IMR-90 (cell line): ENCODE measurements at regions not wholly inside any gene's neighbourhood (a gene's known extent, or its start where the extent isn't known, plus 50 kb on each side); places are given as distances from the start of the nearest gene placed in this dataset.

Experiments
- ATAC-seq: fragments of 200-7000 bp; cut with Tn5 transposase; 2 replicates; pipeline ENCODE4 v1.9.1; 2020; ENCODE audit warnings: low read depth, mild to moderate bottlenecking, moderate library complexity
- BruUV-seq: library from RNA; stranded (reverse); fragments of 400-500 nt; replicated peaks from 2 replicates; lab custom pipeline; 2021; lab: Mats Ljungman, UMichigan
- CTCF ChIA-PET: fragments of 300-600 bp; formaldehyde crosslinking; extraction: SDS; loops from one replicate; lab custom pipeline; 2021; ENCODE audit warnings: antibody characterized with exemption; lab: Yijun Ruan, JAX
- POLR2A ChIA-PET: fragments of 300-600 bp; sonication (Branson Sonifier 250); formaldehyde crosslinking; loops from one replicate; lab custom pipeline; 2022; ENCODE audit warnings: antibody characterized with exemption; ENCODE audit not compliant: unreplicated experiment; lab: Charles Lee
- DNase-seq: peaks from one replicate; pipeline ENCODE4 v3.0.0; 2013
- H2AFZ ChIP-seq: replicated peaks from 2 replicates; pipeline ENCODE3; 2013; ENCODE audit warnings: low read length, mild to moderate bottlenecking; ENCODE audit not compliant: poor library complexity
- H2AK5ac ChIP-seq: 2 replicates; pipeline ENCODE4 v1.6.1; 2013; ENCODE audit warnings: low read depth, low read length, inconsistent platforms
- H2AK9ac ChIP-seq: replicated peaks from 2 replicates; pipeline ENCODE3; 2013; ENCODE audit warnings: mild to moderate bottlenecking, low read depth, low read length, moderate library complexity; ENCODE audit not compliant: poor library complexity
- H2BK120ac ChIP-seq: 2 replicates; pipeline ENCODE4 v1.6.1; 2013; ENCODE audit warnings: low read depth, low read length, inconsistent platforms
- H2BK15ac ChIP-seq: 3 replicates; pipeline ENCODE4 v1.6.1; 2013; ENCODE audit warnings: low read depth, low read length, inconsistent platforms
- H2BK20ac ChIP-seq: 2 replicates; pipeline ENCODE4 v1.6.1; 2013; ENCODE audit warnings: low read depth, mild to moderate bottlenecking, inconsistent platforms, low read length, moderate library complexity
- H2BK5ac ChIP-seq: 2 replicates; pipeline ENCODE4 v1.6.1; 2013; ENCODE audit warnings: mild to moderate bottlenecking, low read depth, low read length, inconsistent platforms; ENCODE audit not compliant: poor library complexity, severe bottlenecking
- H3K14ac ChIP-seq: replicated peaks from 2 replicates; pipeline ENCODE4 v1.6.1; 2013; ENCODE audit warnings: low read depth, low read length, inconsistent platforms
- H3K18ac ChIP-seq: 2 replicates; pipeline ENCODE4 v1.6.1; 2013; ENCODE audit warnings: low read depth, low read length, control low read depth
- H3K23ac ChIP-seq: 2 replicates; pipeline ENCODE4 v1.6.1; 2013; ENCODE audit warnings: low read depth, low read length, inconsistent platforms
- H3K27ac ChIP-seq: 2 replicates; pipeline ENCODE4 v1.5.1; 2013; ENCODE audit warnings: mild to moderate bottlenecking, control low read depth, low read length; ENCODE audit not compliant: insufficient read depth
- H3K27me3 ChIP-seq: 2 replicates; pipeline ENCODE4 v1.6.1; 2013; ENCODE audit warnings: low read length; ENCODE audit not compliant: control insufficient read depth, insufficient read depth
- H3K36me3 ChIP-seq: 2 replicates; pipeline ENCODE4 v1.6.1; 2013; ENCODE audit warnings: low read length, mixed read lengths; ENCODE audit not compliant: control insufficient read depth, insufficient read depth
- H3K4ac ChIP-seq: 2 replicates; pipeline ENCODE4 v1.6.1; 2013; ENCODE audit warnings: low read depth, low read length, inconsistent platforms
- H3K4me1 ChIP-seq: 2 replicates; pipeline ENCODE4 v1.6.1; 2013; ENCODE audit warnings: low read length, mixed read lengths; ENCODE audit not compliant: control insufficient read depth, insufficient read depth
- H3K4me2 ChIP-seq: 2 replicates; pipeline ENCODE4 v1.6.1; 2013; ENCODE audit warnings: low read depth, mild to moderate bottlenecking, control low read depth, low read length, moderate library complexity
- H3K4me3 ChIP-seq: 2 replicates; pipeline ENCODE4 v1.5.1; 2013; ENCODE audit warnings: low read depth, mild to moderate bottlenecking, control low read depth, low read length, moderate library complexity; ENCODE audit not compliant: insufficient read depth
- H3K56ac ChIP-seq: 2 replicates; pipeline ENCODE4 v1.6.1; 2013; ENCODE audit warnings: low read length, inconsistent platforms; ENCODE audit not compliant: insufficient read depth; ENCODE audit errors: extremely low read depth
- H3K79me1 ChIP-seq, 2 experiments: 2 replicates each; pipeline ENCODE4 v1.6.1; 2013; ENCODE audit warnings: low read length in 2 of 2, inconsistent platforms in 1 of 2, low read depth in 1 of 2
- H3K9ac ChIP-seq: 2 replicates; pipeline ENCODE4 v1.6.1; 2013; ENCODE audit warnings: low read depth, low read length, control low read depth
- H3K9me1 ChIP-seq: 2 replicates; pipeline ENCODE4 v1.6.1; 2013; ENCODE audit warnings: low read length, inconsistent platforms; ENCODE audit not compliant: insufficient read depth
- H3K9me3 ChIP-seq: 2 replicates; pipeline ENCODE4 v1.6.1; 2013; ENCODE audit warnings: low read length; ENCODE audit not compliant: control insufficient read depth, insufficient read depth
- H4K20me1 ChIP-seq: 2 replicates; pipeline ENCODE4 v1.6.1; 2013; ENCODE audit warnings: low read length, inconsistent platforms; ENCODE audit not compliant: insufficient read depth
- H4K5ac ChIP-seq: 2 replicates; pipeline ENCODE4 v1.6.1; 2013; ENCODE audit warnings: mild to moderate bottlenecking, low read depth, low read length, control low read depth
- H4K8ac ChIP-seq, 2 experiments: 2 replicates each; pipeline ENCODE4 v1.6.1; 2013; ENCODE audit warnings: low read depth in 2 of 2, low read length in 2 of 2, control low read depth in 1 of 2, inconsistent platforms in 1 of 2
- H4K91ac ChIP-seq: 2 replicates; pipeline ENCODE4 v1.6.1; 2013; ENCODE audit warnings: low read depth, low read length, inconsistent platforms; ENCODE audit not compliant: insufficient read depth
- BHLHE40 ChIP-seq: fragments of 150-350 bp; IDR thresholded peaks from 2 replicates; pipeline ENCODE4 v1.6.1; 2016; ENCODE audit warnings: mild to moderate bottlenecking, low read depth, low read length
- CHD1 ChIP-seq: IDR thresholded peaks from 2 replicates; pipeline ENCODE4 v1.6.1; 2012; ENCODE audit warnings: low read depth, low read length, improper control_type of control experiment
- FOS ChIP-seq: fragments of 150-350 bp; IDR thresholded peaks from 2 replicates; pipeline ENCODE4 v1.6.1; 2016; ENCODE audit warnings: low read depth, low read length
- MAFK ChIP-seq: IDR thresholded peaks from 2 replicates; pipeline ENCODE4 v1.6.1; 2012; ENCODE audit warnings: low read depth, low read length, improper control_type of control experiment
- MAZ ChIP-seq: IDR thresholded peaks from 2 replicates; pipeline ENCODE4 v1.6.1; 2012; ENCODE audit warnings: low read depth, mild to moderate bottlenecking, low read length, improper control_type of control experiment, moderate library complexity, borderline replicate concordance
- POLR2A ChIP-seq: IDR thresholded peaks from 2 replicates; pipeline ENCODE4 v1.6.1; 2012; ENCODE audit warnings: mild to moderate bottlenecking, low read depth, low read length
- RAD21 ChIP-seq: IDR thresholded peaks from 2 replicates; pipeline ENCODE4 v1.6.1; 2012; ENCODE audit warnings: low read length, improper control_type of control experiment
- WGBS, 2 experiments: methylation state at CpG; one replicate each; pipeline versions ENCODE4 v1.1.5 to v1.1.7; 2013; ENCODE audit warnings: missing lambda C conversion rate in 2 of 2; ENCODE audit not compliant: insufficient read length in 1 of 2; ENCODE audit errors: extremely low coverage in 2 of 2; 5-methylcytosine and 5-hydroxymethylcytosine counted together
- dilution Hi-C: fragments of 300-500 bp; cut with HindIII; formaldehyde crosslinking; loops from one replicate; pipeline ENCODE4 v1.14.3; 2018; ENCODE audit warnings: low sequenced_read_pairs; ENCODE audit not compliant: unreplicated experiment
- in situ Hi-C: fragments of 300-500 bp; cut with MboI; formaldehyde crosslinking; loops from 3 replicates; pipeline ENCODE4 v1.14.3; 2019; ENCODE audit warnings: low sequenced_read_pairs, inconsistent platforms, mixed read lengths
- intact Hi-C: fragments of 100-400 bp; cut with micrococcal nuclease; formaldehyde crosslinking; loops from 2 replicates; pipeline ENCODE4 v1.10.0; 2022
- TF ChIP-seq, protein P1 (sequence below): conservative IDR thresholded peaks from 2 replicates; pipeline ENCODE4 v1.5.1; 2012; ENCODE audit warnings: mild to moderate bottlenecking, low read depth, low read length, improper control_type of control experiment

DNA sequence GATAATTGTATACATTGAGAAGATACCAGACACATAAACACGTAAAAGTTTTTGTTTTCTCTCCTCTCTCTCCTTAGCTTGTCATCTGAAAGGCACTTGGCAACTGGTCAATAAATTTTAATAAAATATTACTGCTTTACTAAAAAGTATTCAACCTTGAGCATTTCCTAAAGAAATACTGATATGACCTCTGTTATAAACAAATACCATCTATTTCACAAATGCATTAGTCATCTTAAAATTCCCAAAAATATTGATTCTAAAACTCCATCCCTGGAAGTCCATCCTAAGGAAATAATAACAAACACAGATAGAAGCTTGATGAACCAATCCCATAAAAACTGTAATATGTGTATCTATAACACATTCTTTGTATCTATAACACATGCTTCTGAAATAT is 483.2 kb downstream of the TLR4 start:
- ATAC-seq = no peak
- no peak overlapping the region for H3K27ac ChIP-seq
- H2BK20ac ChIP-seq = no peak overlapping the region
- in situ Hi-C loops = no loop called here
- intact Hi-C loops = no loop called here
- H4K20me1 ChIP-seq = no peaks in the 10 kb centered on the region
- H3K4me2 ChIP-seq = no peak overlapping the region
- no peak overlapping the region for H2BK120ac ChIP-seq
- CTCF ChIA-PET = no interaction called here
- no peak overlapping the region for H2AFZ ChIP-seq
- H4K91ac ChIP-seq = no peak overlapping the region
- no peak for DNase-seq
- no peaks in the 10 kb centered on the region for H3K36me3 ChIP-seq
- no peak overlapping the region for H2AK9ac ChIP-seq
- no peak overlapping the region for H3K4me3 ChIP-seq
- no peaks in the 10 kb centered on the region for H3K79me1 ChIP-seq
- H2BK15ac ChIP-seq = no peak overlapping the region
- WGBS, 2 experiments = no CpG with 5 or more reads among the region's 1 CpG
- no peaks in the 10 kb centered on the region for H3K9me1 ChIP-seq
- no peak overlapping the region for H3K4ac ChIP-seq
- no peak overlapping the region for H3K14ac ChIP-seq
- H3K4me1 ChIP-seq = no peaks in the 10 kb centered on the region
- H3K9me3 ChIP-seq = peaks cover 8% of the 10 kb centered on the region
- no peak overlapping the region for H3K23ac ChIP-seq
- no peak overlapping the region for H3K18ac ChIP-seq
- no peaks in the 10 kb centered on the region for H3K27me3 ChIP-seq
- dilution Hi-C loops = no loop called here
- H2BK5ac ChIP-seq = no peak overlapping the region
- H3K56ac ChIP-seq = no peak overlapping the region
- H4K8ac ChIP-seq = no peak overlapping the region
- POLR2A ChIA-PET = no interaction called here
- TF ChIP-seq POLR2A = no peak
- no peak for TF ChIP-seq MAFK
- TF ChIP-seq FOS = no peak
- no peak for TF ChIP-seq RAD21
- no peak for TF ChIP-seq CHD1
- no peak for TF ChIP-seq BHLHE40
- TF ChIP-seq MAZ = no peak
- TF ChIP-seq, protein P1, sequence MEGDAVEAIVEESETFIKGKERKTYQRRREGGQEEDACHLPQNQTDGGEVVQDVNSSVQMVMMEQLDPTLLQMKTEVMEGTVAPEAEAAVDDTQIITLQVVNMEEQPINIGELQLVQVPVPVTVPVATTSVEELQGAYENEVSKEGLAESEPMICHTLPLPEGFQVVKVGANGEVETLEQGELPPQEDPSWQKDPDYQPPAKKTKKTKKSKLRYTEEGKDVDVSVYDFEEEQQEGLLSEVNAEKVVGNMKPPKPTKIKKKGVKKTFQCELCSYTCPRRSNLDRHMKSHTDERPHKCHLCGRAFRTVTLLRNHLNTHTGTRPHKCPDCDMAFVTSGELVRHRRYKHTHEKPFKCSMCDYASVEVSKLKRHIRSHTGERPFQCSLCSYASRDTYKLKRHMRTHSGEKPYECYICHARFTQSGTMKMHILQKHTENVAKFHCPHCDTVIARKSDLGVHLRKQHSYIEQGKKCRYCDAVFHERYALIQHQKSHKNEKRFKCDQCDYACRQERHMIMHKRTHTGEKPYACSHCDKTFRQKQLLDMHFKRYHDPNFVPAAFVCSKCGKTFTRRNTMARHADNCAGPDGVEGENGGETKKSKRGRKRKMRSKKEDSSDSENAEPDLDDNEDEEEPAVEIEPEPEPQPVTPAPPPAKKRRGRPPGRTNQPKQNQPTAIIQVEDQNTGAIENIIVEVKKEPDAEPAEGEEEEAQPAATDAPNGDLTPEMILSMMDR = no peak
- no peak overlapping the region for H2AK5ac ChIP-seq
- no TSS peak for BruUV-seq
- H3K9ac ChIP-seq = no peak overlapping the region
- H4K5ac ChIP-seq = no peak overlapping the region
